Uterus (tissue), 3 donors: ENCODE measurements at regions not wholly inside any gene's neighbourhood (a gene's known extent, or its start where the extent isn't known, plus 50 kb on each side); places are given as distances from the start of the nearest gene placed in this dataset.

Source experiments
- DNase-seq, 2 donors: peaks; one replicate each; pipeline ENCODE4 v3.0.0-alpha.2; 2019 to 2020
- H3K27ac ChIP-seq, 2 donors: fragments of 200-600 bp; sonication (generic); 1 replicate in 1 of 2; 2 replicates in 1 of 2; pipeline ENCODE4 v1.5.1; 2016 to 2018
- H3K27me3 ChIP-seq, 2 donors: fragments of 200-600 bp; sonication (generic); one replicate each; pipeline ENCODE4 v1.5.1; 2018 to 2019; ENCODE audit warnings: control low read depth in 1 of 2
- H3K36me3 ChIP-seq, 2 donors: fragments of 200-600 bp; sonication (generic); one replicate each; pipeline ENCODE4 v1.5.1; 2019; ENCODE audit warnings: control low read depth in 1 of 2
- H3K4me1 ChIP-seq, 2 donors: fragments of 200-600 bp; sonication (generic); one replicate each; pipeline ENCODE4 v1.5.1; 2018 to 2019; ENCODE audit warnings: control low read depth in 1 of 2
- H3K4me3 ChIP-seq, 2 donors: fragments of 200-600 bp; sonication (generic); 1 replicate in 1 of 2; 2 replicates in 1 of 2; pipeline ENCODE4 v1.5.1; 2018 to 2019; ENCODE audit warnings: mild to moderate bottlenecking in 1 of 2
- H3K9me3 ChIP-seq, 2 donors: fragments of 200-600 bp; sonication (generic); one replicate each; pipeline ENCODE4 v1.5.1; 2019; ENCODE audit warnings: control low read depth in 1 of 2
- CTCF ChIP-seq, 4 experiments: fragments of 200-600 bp in 2 of 4; fragments of 450-650 bp in 2 of 4; sonication (generic) in 2 of 4; IDR thresholded peaks; one replicate each; pipeline ENCODE4 v1.5.1; 2016 to 2019; ENCODE audit warnings: antibody characterized with exemption in 4 of 4, mild to moderate bottlenecking in 2 of 4, moderate library complexity in 1 of 4
- POLR2A ChIP-seq, 2 donors: fragments of 450-650 bp; IDR thresholded peaks; one replicate each; pipeline ENCODE4 v1.6.1; 2016; ENCODE audit warnings: antibody characterized with exemption in 2 of 2, mild to moderate bottlenecking in 1 of 2, moderate library complexity in 1 of 2
- intact Hi-C: fragments of 100-400 bp; cut with DNase I; formaldehyde crosslinking; loops from one replicate; pipeline ENCODE4 v1.15.1; 2023; ENCODE audit warnings: low total_unique reads
- donor health status: DM: yes; HTN: yes; CAD: no.

- Histone ChIP-seq H3K9me3 (no peaks in the 10 kb centered on the region), H3K4me3 (no peak overlapping the region), H3K27ac (no peak overlapping the region), H3K4me1 (no peaks in the 10 kb centered on the region), H3K27me3 (no peaks in the 10 kb centered on the region), H3K36me3 (no peaks in the 10 kb centered on the region)
- DNase-seq = no peak
- intact Hi-C loops = no loop called here
- no peak for TF ChIP-seq CTCF (IDR thresholded peaks at IDR 0.05)
- TF ChIP-seq POLR2A (IDR thresholded peaks at IDR 0.05) = no peak
These were observed 71.1 kb upstream of the SDK1 start for GRCh38 chr7:3229904-3230470.

GRCh38 chr7:3230908-3231307 is 70.1 kb upstream of the SDK1 start:
- Histone ChIP-seq H3K4me1 (no peaks in the 10 kb centered on the region), H3K4me3 (no peak overlapping the region), H3K27me3 (no peaks in the 10 kb centered on the region), H3K9me3 (no peaks in the 10 kb centered on the region), H3K36me3 (no peaks in the 10 kb centered on the region), H3K27ac (no peak overlapping the region)
- no peak for DNase-seq
- TF ChIP-seq POLR2A (IDR thresholded peaks at IDR 0.05) (no peak), CTCF (IDR thresholded peaks at IDR 0.05) (no peak)
- intact Hi-C loops = no loop called here

GRCh38 chr7:3232228-3232627 is 68.8 kb upstream of the SDK1 start:
- Histone ChIP-seq H3K36me3 (no peaks in the 10 kb centered on the region), H3K9me3 (no peaks in the 10 kb centered on the region), H3K4me1 (no peaks in the 10 kb centered on the region), H3K27me3 (no peaks in the 10 kb centered on the region), H3K27ac (no peak overlapping the region), H3K4me3 (no peak overlapping the region)
- DNase-seq = no peak
- no peak for TF ChIP-seq POLR2A (IDR thresholded peaks at IDR 0.05)
- no peak for TF ChIP-seq CTCF (IDR thresholded peaks at IDR 0.05)
- intact Hi-C loops = no loop called here

GRCh38 chr7:3233301-3233700 is 67.8 kb upstream of the SDK1 start:
- Histone ChIP-seq H3K27ac (no peak overlapping the region), H3K36me3 (no peaks in the 10 kb centered on the region), H3K27me3 (no peaks in the 10 kb centered on the region), H3K9me3 (no peaks in the 10 kb centered on the region), H3K4me3 (no peak overlapping the region), H3K4me1 (no peaks in the 10 kb centered on the region)
- intact Hi-C loops = no loop called here
- TF ChIP-seq POLR2A (IDR thresholded peaks at IDR 0.05) (no peak), CTCF (IDR thresholded peaks at IDR 0.05) (no peak)
- no peak for DNase-seq

GRCh38 chr7:3234051-3234450 is 67.0 kb upstream of the SDK1 start:
- intact Hi-C loops = no loop called here
- H3K4me1 ChIP-seq = no peaks in the 10 kb centered on the region
- H3K9me3 ChIP-seq = no peaks in the 10 kb centered on the region
- DNase-seq = no peak
- no peaks in the 10 kb centered on the region for H3K27me3 ChIP-seq
- H3K4me3 ChIP-seq = no peak overlapping the region
- H3K27ac ChIP-seq = no peak overlapping the region
- TF ChIP-seq POLR2A (IDR thresholded peaks at IDR 0.05) = no peak
- TF ChIP-seq CTCF (IDR thresholded peaks at IDR 0.05) = no peak
- no peaks in the 10 kb centered on the region for H3K36me3 ChIP-seq
